Lung microvascular endothelial cell (primary cell): ENCODE measurements at regions not wholly inside any gene's neighbourhood (a gene's known extent, or its start where the extent isn't known, plus 50 kb on each side); places are given as distances from the start of the nearest gene placed in this dataset.
"Not testable (repeated sequence)": the region's sequence is repeated elsewhere in the genome, so short reads cannot be mapped to it uniquely, and the experiment has no call there.

Experiments used
- DNase-seq, 2 donors: peaks; one replicate each; pipeline versions ENCODE4 v3.0.0 to v3.0.0-alpha.2; 2010; ENCODE audit warnings: low read depth in 2 of 2

GRCh38 chr7:80298201-80298600, 163.6 kb downstream of the GNAI1 start:
- peak in 1 of 2 donors; percentile 45 for DNase-seq

DNA sequence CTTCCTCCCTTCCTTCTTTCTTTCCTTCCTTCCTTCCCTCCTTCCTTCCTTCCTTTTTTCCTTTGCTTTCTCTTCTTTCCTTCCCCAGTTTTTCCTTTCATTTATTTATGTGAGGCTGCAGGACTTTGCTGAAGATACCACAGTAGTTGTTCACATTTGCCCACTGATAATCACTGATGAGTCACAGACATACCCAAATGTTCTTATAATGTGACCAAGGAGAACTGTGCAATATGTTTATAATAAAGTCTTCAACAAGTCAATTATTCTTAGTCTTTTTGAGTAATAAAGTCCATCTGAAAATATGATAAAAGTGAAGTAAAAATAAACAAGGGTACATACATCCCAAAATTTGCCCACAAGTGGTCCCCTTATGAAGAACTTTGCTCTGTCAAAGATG, 159.7 kb downstream of the GNAI1 start:
- DNase-seq = no peak

GRCh38 chr7:80292634-80293033, 158.0 kb downstream of the GNAI1 start:
- DNase-seq = not testable (repeated sequence)

DNA sequence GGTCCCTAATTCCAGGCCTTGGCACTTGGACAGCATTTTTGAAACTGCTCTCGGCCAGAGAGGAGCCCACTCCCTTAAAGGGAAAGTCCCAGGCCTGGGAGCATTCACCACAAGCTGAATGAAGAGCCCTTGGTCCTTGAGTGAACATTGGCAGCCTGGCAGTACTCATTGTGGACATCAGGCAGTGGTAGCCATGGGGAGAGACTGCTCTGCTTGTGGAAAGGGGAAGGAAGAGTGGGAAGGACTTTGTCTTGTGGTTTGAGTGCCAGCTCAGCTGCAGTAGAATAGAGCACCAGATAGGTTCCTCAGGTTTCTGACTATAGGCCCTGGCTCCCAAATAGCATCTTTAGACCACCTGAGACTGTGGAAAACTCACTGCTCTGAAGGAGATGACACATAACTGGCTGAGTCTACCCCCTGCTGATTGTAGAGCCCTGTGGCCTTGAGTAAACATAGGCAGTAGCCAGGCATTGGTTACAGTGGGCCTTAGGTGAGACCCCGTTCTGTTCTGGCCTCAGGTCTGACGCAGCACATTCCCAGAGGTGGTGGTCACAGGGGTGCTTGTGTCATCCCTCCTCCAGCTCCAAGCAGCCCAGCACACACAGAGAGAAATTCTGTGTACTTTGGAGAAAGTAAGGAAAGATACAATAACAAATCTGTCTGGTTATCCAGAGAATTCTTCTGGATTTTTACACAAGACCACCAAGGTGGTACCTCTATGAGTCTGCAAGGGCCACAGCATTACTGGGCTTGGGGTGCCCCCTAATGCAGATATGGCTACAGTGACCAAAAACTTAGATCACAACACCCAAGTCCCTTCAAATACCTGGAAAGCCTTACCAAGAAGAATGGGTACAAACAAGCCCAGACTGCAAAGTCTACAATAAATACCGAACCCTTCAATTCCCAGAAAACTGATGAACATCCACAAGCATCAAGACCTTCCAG, 153.8 kb downstream of the GNAI1 start:
- DNase-seq = peak in 1 of 2 donors; percentile 11

- DNase-seq = no peak
Observed at GRCh38 chr7:80287400-80288174, 153.0 kb downstream of the GNAI1 start.

- DNase-seq = no peak
Observed at GRCh38 chr7:80286611-80287010, 152.0 kb downstream of the GNAI1 start.

GRCh38 chr7:80284855-80285254, 150.2 kb downstream of the GNAI1 start:
- DNase-seq = no peak

- peak in 1 of 2 donors; percentile 58 for DNase-seq
Observed at GRCh38 chr7:80279760-80280159, 145.1 kb downstream of the GNAI1 start.

- peak in 1 of 2 donors; percentile 6 for DNase-seq
Observed at GRCh38 chr7:80278737-80279136, 144.1 kb downstream of the GNAI1 start.

GRCh38 chr7:80277434-80278427, 143.1 kb downstream of the GNAI1 start:
- peak in 1 of 2 donors; percentile 97 for DNase-seq
